SK-N-SH (cell line): ENCODE measurements at regions not wholly inside any gene's neighbourhood (a gene's known extent, or its start where the extent isn't known, plus 50 kb on each side); places are given as distances from the start of the nearest gene placed in this dataset.

Experiments used
- CTCF ChIA-PET: fragments of 300-600, 350-600 bp; formaldehyde crosslinking; extraction: SDS; loops from one replicate; lab custom pipeline; 2021; lab: Yijun Ruan, JAX
- POLR2A ChIA-PET: fragments of 350-600 bp; sonication (Branson Sonifier 250); formaldehyde crosslinking; extraction: SDS; loops from one replicate; lab custom pipeline; 2020; ENCODE audit warnings: antibody characterized with exemption, inconsistent platforms; lab: Yijun Ruan, JAX
- DNase-seq: peaks from one replicate; pipeline ENCODE4 v3.0.0; 2012
- H2AFZ ChIP-seq: fragments of 200-600 bp; sonication (generic); 2 replicates; pipeline ENCODE4 v1.8.1; 2016; ENCODE audit warnings: antibody characterized with exemption, mild to moderate bottlenecking, low read depth
- H3F3A ChIP-seq: fragments of 200-600 bp; sonication (generic); replicated peaks from 2 replicates; pipeline ENCODE3; 2016; ENCODE audit warnings: antibody characterized with exemption, mild to moderate bottlenecking; ENCODE audit not compliant: insufficient read depth
- H3K27ac ChIP-seq, 2 experiments: fragments of 200-500 bp in 1 of 2; fragments of 200-600 bp in 1 of 2; sonication (Bioruptor generic) in 1 of 2; sonication (generic), shearing (Covaris generic) in 1 of 2; 2 replicates each; pipeline versions ENCODE4 v1.5.1 to v1.6.1; 2014 to 2016; ENCODE audit warnings: low read depth in 2 of 2, inconsistent platforms in 1 of 2, low read length in 1 of 2, mild to moderate bottlenecking in 1 of 2, mixed read lengths in 1 of 2
- H3K27me3 ChIP-seq: fragments of 200-600 bp; sonication (generic), shearing (Covaris generic); 2 replicates; pipeline ENCODE4 v1.6.1; 2016; ENCODE audit warnings: mixed run types; ENCODE audit not compliant: insufficient read depth
- H3K36me3 ChIP-seq, 2 experiments: fragments of 200-500 bp in 1 of 2; fragments of 200-600 bp in 1 of 2; sonication (Bioruptor generic) in 1 of 2; sonication (generic) in 1 of 2; replicated peaks in 1 of 2; 2 replicates each; pipeline versions ENCODE3 to v1.5.1; 2014 to 2016; ENCODE audit warnings: low read length in 1 of 2, mild to moderate bottlenecking in 1 of 2; ENCODE audit not compliant: insufficient read depth in 2 of 2, control insufficient read depth in 1 of 2
- H3K4me1 ChIP-seq, 2 experiments: fragments of 200-500 bp in 1 of 2; fragments of 200-600 bp in 1 of 2; sonication (Bioruptor generic) in 1 of 2; sonication (generic), shearing (Covaris generic) in 1 of 2; 2 replicates each; pipeline versions ENCODE4 v1.5.1 to v1.6.1; 2014 to 2016; ENCODE audit warnings: low read depth in 1 of 2, low read length in 1 of 2, mixed run types in 1 of 2; ENCODE audit not compliant: insufficient read depth in 2 of 2, control insufficient read depth in 1 of 2
- H3K4me2 ChIP-seq: fragments of 200-600 bp; sonication (generic), shearing (Covaris generic); 2 replicates; pipeline ENCODE4 v1.6.1; 2017; ENCODE audit warnings: mixed run types
- H3K4me3 ChIP-seq, 2 experiments: fragments of 200-500 bp in 1 of 2; fragments of 200-600 bp in 1 of 2; sonication (Bioruptor generic) in 1 of 2; sonication (generic), shearing (Covaris generic) in 1 of 2; 2 replicates each; pipeline versions ENCODE4 v1.5.1 to v1.8.1; 2014 to 2016; ENCODE audit warnings: low read depth in 2 of 2, inconsistent platforms in 1 of 2, low read length in 1 of 2, mild to moderate bottlenecking in 1 of 2, mixed read lengths in 1 of 2, moderate library complexity in 1 of 2
- H3K79me2 ChIP-seq: fragments of 200-600 bp; sonication (generic); 2 replicates; pipeline ENCODE4 v1.8.1; 2017; ENCODE audit warnings: mild to moderate bottlenecking; ENCODE audit not compliant: insufficient read depth
- H3K9ac ChIP-seq: fragments of 200-600 bp; sonication (generic); 2 replicates; pipeline ENCODE4 v1.6.1; 2017; ENCODE audit warnings: mixed run types
- H3K9me2 ChIP-seq: fragments of 200-600 bp; sonication (generic); 2 replicates; pipeline ENCODE4 v1.6.1; 2017; ENCODE audit warnings: mixed run types
- H3K9me3 ChIP-seq: fragments of 200-600 bp; sonication (generic); 2 replicates; pipeline ENCODE4 v1.6.1; 2017; ENCODE audit warnings: mixed run types, mild to moderate bottlenecking, moderate library complexity
- H4K20me1 ChIP-seq: fragments of 200-600 bp; sonication (generic); 2 replicates; pipeline ENCODE4 v1.6.1; 2017; ENCODE audit warnings: mild to moderate bottlenecking, mixed run types; ENCODE audit not compliant: insufficient read depth
- CHD2 ChIP-seq: fragments of 150-350 bp; IDR thresholded peaks from 2 replicates; pipeline ENCODE4 v1.6.1; 2018; ENCODE audit warnings: low read length; ENCODE audit not compliant: partially characterized antibody
- CTCF ChIP-seq: fragments of 200-600 bp; sonication (generic); IDR thresholded peaks from 2 replicates; pipeline ENCODE4 v1.6.1; 2017; ENCODE audit warnings: antibody characterized with exemption, mild to moderate bottlenecking, moderate library complexity
- ELF1 ChIP-seq: IDR thresholded peaks from 2 replicates; pipeline ENCODE4 v1.4.0; 2012
- EP300 ChIP-seq, 2 experiments: IDR thresholded peaks; 2 replicates each; pipeline versions ENCODE4 v1.4.0 to v1.6.1; 2012; ENCODE audit warnings: borderline replicate concordance in 1 of 2, low read depth in 1 of 2, low read length in 1 of 2
- FOSL2 ChIP-seq: IDR thresholded peaks from 2 replicates; pipeline ENCODE4 v1.4.0; 2012; ENCODE audit warnings: low read depth, mild to moderate bottlenecking, moderate library complexity, borderline replicate concordance
- FOXM1 ChIP-seq: IDR thresholded peaks from 2 replicates; pipeline ENCODE4 v1.4.0; 2012; ENCODE audit warnings: low read depth, mild to moderate bottlenecking
- GABPA ChIP-seq: IDR thresholded peaks from 2 replicates; pipeline ENCODE4 v1.4.0; 2012; ENCODE audit warnings: low read depth, mild to moderate bottlenecking
- IRF3 ChIP-seq: fragments of 150-350 bp; IDR thresholded peaks from 2 replicates; pipeline ENCODE4 v1.6.1; 2016; ENCODE audit warnings: mild to moderate bottlenecking, low read depth, low read length
- MEF2A ChIP-seq: IDR thresholded peaks from 2 replicates; pipeline ENCODE4 v1.4.0; 2012; ENCODE audit warnings: low read depth, borderline replicate concordance
- MXI1 ChIP-seq: IDR thresholded peaks from 2 replicates; pipeline ENCODE4 v1.6.1; 2012; ENCODE audit warnings: mild to moderate bottlenecking, low read depth, low read length, improper control_type of control experiment
- NFIC ChIP-seq: IDR thresholded peaks from 2 replicates; pipeline ENCODE4 v1.4.0; 2012; ENCODE audit warnings: borderline replicate concordance
- NRF1 ChIP-seq: IDR thresholded peaks from 2 replicates; pipeline ENCODE4 v1.6.1; 2012; ENCODE audit warnings: low read depth, mild to moderate bottlenecking, low read length
- PBX3 ChIP-seq: IDR thresholded peaks from 2 replicates; pipeline ENCODE4; 2012
- RAD21 ChIP-seq: IDR thresholded peaks from 2 replicates; pipeline ENCODE4 v1.6.1; 2012; ENCODE audit warnings: mild to moderate bottlenecking, low read length
- REST ChIP-seq: IDR thresholded peaks from 2 replicates; pipeline ENCODE4 v1.6.1; 2012; ENCODE audit warnings: mild to moderate bottlenecking, low read depth, low read length, moderate library complexity
- RFX5 ChIP-seq: IDR thresholded peaks from 2 replicates; pipeline ENCODE4 v1.6.1; 2012; ENCODE audit warnings: mild to moderate bottlenecking, improper control_type of control experiment, low read length
- RXRA ChIP-seq: IDR thresholded peaks from 2 replicates; pipeline ENCODE4 v1.4.0; 2012; ENCODE audit warnings: low read depth, mild to moderate bottlenecking, borderline replicate concordance
- SIN3A ChIP-seq: IDR thresholded peaks from 2 replicates; pipeline ENCODE4 v1.6.1; 2012; ENCODE audit warnings: low read depth, mild to moderate bottlenecking, low read length, moderate library complexity, borderline replicate concordance
- TAF1 ChIP-seq: IDR thresholded peaks from 2 replicates; pipeline ENCODE4 v1.6.1; 2012; ENCODE audit warnings: low read depth, mild to moderate bottlenecking, low read length, moderate library complexity, borderline replicate concordance
- USF1 ChIP-seq: IDR thresholded peaks from 2 replicates; pipeline ENCODE4 v1.4.0; 2012; ENCODE audit warnings: low read depth, borderline replicate concordance
- YY1 ChIP-seq: IDR thresholded peaks from 2 replicates; pipeline ENCODE4 v1.4.0; 2012; ENCODE audit warnings: low read depth, mild to moderate bottlenecking
- WGBS: methylation state at CpG from one replicate; pipeline ENCODE4 v1.1.6; 2017; ENCODE audit warnings: low lambda C conversion rate; 5-methylcytosine and 5-hydroxymethylcytosine counted together

GRCh38 chr6:67252663-67253062 lies 1382.4 kb upstream of the ADGRB3 start (continued):
- TF ChIP-seq FOXM1 (no peak), GABPA (no peak), RAD21 (peak; percentile 42; the same call in 1 of the 2 replicates), NFIC (no peak), YY1 (no peak), CHD2 (peak; percentile 75), MEF2A (no peak), NRF1 (no peak), SIN3A (no peak), ELF1 (no peak), EP300 (IDR thresholded peaks at IDR 0.05; ENCODE audit: borderline replicate concordance in 1 of 2, low read depth in 1 of 2, low read length in 1 of 2) (peak in 1 of 2 experiments; percentile 85; a peak in 1 of 4 replicates)

GRCh38 chr6:67248077-67248476 lies 1387.0 kb upstream of the ADGRB3 start:
- H3K9me2 ChIP-seq = no peaks in the 10 kb centered on the region
- H3K4me2 ChIP-seq = no peak overlapping the region
- no peaks in the 10 kb centered on the region for H3F3A ChIP-seq
- no peak overlapping the region for H3K27ac ChIP-seq
- no peak for DNase-seq
- no peaks in the 10 kb centered on the region for H3K27me3 ChIP-seq
- H3K36me3 ChIP-seq = no peaks in the 10 kb centered on the region
- H3K4me1 ChIP-seq = no peaks in the 10 kb centered on the region; a peak in 2 of 4 replicates
- H3K9me3 ChIP-seq = no peaks in the 10 kb centered on the region; the same call in 1 of the 2 replicates
- 77% methylated on average over 4 of the region's 4 CpGs for WGBS
- no peak overlapping the region for H2AFZ ChIP-seq
- CTCF ChIA-PET = no interaction called here
- H3K4me3 ChIP-seq = no peak overlapping the region
- no peak overlapping the region for H3K9ac ChIP-seq
- POLR2A ChIA-PET = no interaction called here
- no peaks in the 10 kb centered on the region for H3K79me2 ChIP-seq
- no peaks in the 10 kb centered on the region for H4K20me1 ChIP-seq
- TF ChIP-seq CTCF (no peak), TAF1 (no peak), RXRA (no peak), IRF3 (no peak), RFX5 (no peak), YY1 (no peak), MXI1 (no peak), SIN3A (no peak), FOSL2 (no peak), GABPA (no peak), USF1 (no peak), FOXM1 (no peak), NRF1 (no peak), REST (no peak), PBX3 (no peak), MEF2A (no peak), NFIC (no peak)
